C4-2B (cell line): ENCODE measurements at regions not wholly inside any gene's neighbourhood (a gene's known extent, or its start where the extent isn't known, plus 50 kb on each side); places are given as distances from the start of the nearest gene placed in this dataset.

ENCODE experiments used
- ZFX ChIP-seq: fragments of 450-650 bp; IDR thresholded peaks from 2 replicates; pipeline ENCODE4 v1.6.1; 2017
- TF ChIP-seq, protein P1 (sequence below): fragments of 450-650 bp; conservative IDR thresholded peaks from 2 replicates; pipeline ENCODE4 v1.5.1; 2017; ENCODE audit warnings: mild to moderate bottlenecking

DNA sequence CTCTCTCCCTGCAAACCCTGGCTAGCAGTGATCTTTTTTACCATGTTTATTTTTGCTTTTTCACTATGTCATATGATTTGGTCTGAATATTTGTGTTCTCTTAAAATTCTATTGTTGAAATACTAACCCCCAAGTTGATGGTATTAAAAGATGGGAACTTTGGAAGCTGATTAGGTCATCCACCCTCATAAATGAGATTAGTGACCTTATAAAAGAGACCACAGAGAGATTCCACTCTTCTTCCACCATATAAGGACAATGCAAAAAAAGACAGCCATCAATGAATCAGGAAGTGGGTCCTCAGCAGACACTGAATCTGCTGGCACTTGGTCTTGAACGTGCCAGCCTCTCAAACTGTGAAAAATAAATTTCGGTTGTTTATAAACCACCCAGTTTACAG, 112.8 kb upstream of the KCND2 start:
- no peak for TF ChIP-seq ZFX
- TF ChIP-seq, protein P1, sequence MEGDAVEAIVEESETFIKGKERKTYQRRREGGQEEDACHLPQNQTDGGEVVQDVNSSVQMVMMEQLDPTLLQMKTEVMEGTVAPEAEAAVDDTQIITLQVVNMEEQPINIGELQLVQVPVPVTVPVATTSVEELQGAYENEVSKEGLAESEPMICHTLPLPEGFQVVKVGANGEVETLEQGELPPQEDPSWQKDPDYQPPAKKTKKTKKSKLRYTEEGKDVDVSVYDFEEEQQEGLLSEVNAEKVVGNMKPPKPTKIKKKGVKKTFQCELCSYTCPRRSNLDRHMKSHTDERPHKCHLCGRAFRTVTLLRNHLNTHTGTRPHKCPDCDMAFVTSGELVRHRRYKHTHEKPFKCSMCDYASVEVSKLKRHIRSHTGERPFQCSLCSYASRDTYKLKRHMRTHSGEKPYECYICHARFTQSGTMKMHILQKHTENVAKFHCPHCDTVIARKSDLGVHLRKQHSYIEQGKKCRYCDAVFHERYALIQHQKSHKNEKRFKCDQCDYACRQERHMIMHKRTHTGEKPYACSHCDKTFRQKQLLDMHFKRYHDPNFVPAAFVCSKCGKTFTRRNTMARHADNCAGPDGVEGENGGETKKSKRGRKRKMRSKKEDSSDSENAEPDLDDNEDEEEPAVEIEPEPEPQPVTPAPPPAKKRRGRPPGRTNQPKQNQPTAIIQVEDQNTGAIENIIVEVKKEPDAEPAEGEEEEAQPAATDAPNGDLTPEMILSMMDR: no peak
